Liver (tissue), 8 donors: ENCODE measurements at regions not wholly inside any gene's neighbourhood (a gene's known extent, or its start where the extent isn't known, plus 50 kb on each side); places are given as distances from the start of the nearest gene placed in this dataset.

ENCODE experiments used
- DNase-seq: peaks from one replicate; pipeline ENCODE4 v3.0.0-alpha.2; 2017; ENCODE audit warnings: low spot score
- H3K27ac ChIP-seq, 2 donors: one replicate each; pipeline ENCODE4 v1.7.0; 2013; ENCODE audit warnings: inconsistent platforms in 2 of 2, low read length in 2 of 2, control low read depth in 1 of 2, low read depth in 1 of 2, mild to moderate bottlenecking in 1 of 2
- H3K27me3 ChIP-seq, 4 donors: one replicate each; pipeline versions ENCODE4 v1.6.1 to v1.7.0; 2013; ENCODE audit warnings: low read length in 3 of 4, inconsistent platforms in 1 of 4, mild to moderate bottlenecking in 1 of 4, moderate library complexity in 1 of 4; ENCODE audit not compliant: control insufficient read depth in 4 of 4, insufficient read depth in 4 of 4
- H3K36me3 ChIP-seq, 4 donors: one replicate each; pipeline versions ENCODE4 v1.6.1 to v1.7.0; 2013; ENCODE audit warnings: low read length in 3 of 4, mild to moderate bottlenecking in 3 of 4, low read depth in 1 of 4, moderate library complexity in 1 of 4; ENCODE audit not compliant: control insufficient read depth in 4 of 4, insufficient read depth in 3 of 4
- H3K4me1 ChIP-seq, 4 donors: one replicate each; pipeline versions ENCODE4 v1.6.1 to v1.7.0; 2013; ENCODE audit warnings: low read length in 3 of 4, mild to moderate bottlenecking in 3 of 4, moderate library complexity in 1 of 4; ENCODE audit not compliant: control insufficient read depth in 4 of 4, insufficient read depth in 4 of 4
- H3K4me3 ChIP-seq, 3 donors: one replicate each; pipeline versions ENCODE4 v1.6.1 to v1.7.0; 2013; ENCODE audit warnings: low read length in 3 of 3, control low read depth in 1 of 3, low read depth in 1 of 3, mild to moderate bottlenecking in 1 of 3
- H3K9ac ChIP-seq, 2 donors: one replicate each; pipeline ENCODE4 v1.7.0; 2013; ENCODE audit warnings: low read length in 2 of 2, mild to moderate bottlenecking in 2 of 2, moderate library complexity in 2 of 2, control low read depth in 1 of 2, low read depth in 1 of 2
- H3K9me3 ChIP-seq, 4 donors: one replicate each; pipeline versions ENCODE4 v1.6.1 to v1.7.0; 2013; ENCODE audit warnings: low read length in 3 of 4; ENCODE audit not compliant: control insufficient read depth in 4 of 4
- ATF3 ChIP-seq: IDR thresholded peaks from 2 replicates; pipeline ENCODE4 v1.6.1; 2016; ENCODE audit warnings: antibody characterized with exemption
- CTCF ChIP-seq: fragments of 150-350 bp; IDR thresholded peaks from 2 replicates; pipeline ENCODE4 v1.5.1; 2017; ENCODE audit warnings: improper control_type of control experiment, low read depth, low read length; ENCODE audit not compliant: missing input control
- EGR1 ChIP-seq, 2 donors: IDR thresholded peaks; 2 replicates each; pipeline ENCODE4 v1.6.1; 2016 to 2018; ENCODE audit warnings: antibody characterized with exemption in 2 of 2, low read depth in 2 of 2
- FOXA1 ChIP-seq: IDR thresholded peaks from 2 replicates; pipeline ENCODE4 v1.6.1; 2016; ENCODE audit warnings: antibody characterized with exemption
- FOXA2 ChIP-seq: IDR thresholded peaks from 2 replicates; pipeline ENCODE4 v1.6.1; 2016; ENCODE audit warnings: antibody characterized with exemption
- GABPA ChIP-seq, 2 donors: IDR thresholded peaks in 1 of 2; conservative IDR thresholded peaks in 1 of 2; 2 replicates each; pipeline ENCODE4 v1.6.1; 2016; ENCODE audit warnings: antibody characterized with exemption in 2 of 2, mild to moderate bottlenecking in 1 of 2, moderate library complexity in 1 of 2
- HNF4A ChIP-seq, 2 donors: conservative IDR thresholded peaks; 2 replicates each; pipeline ENCODE4 v1.6.1; 2016; ENCODE audit warnings: antibody characterized with exemption in 2 of 2, mild to moderate bottlenecking in 2 of 2
- HNF4G ChIP-seq: IDR thresholded peaks from 2 replicates; pipeline ENCODE4 v1.6.1; 2016; ENCODE audit warnings: antibody characterized with exemption
- JUND ChIP-seq, 2 donors: IDR thresholded peaks; 2 replicates each; pipeline ENCODE4 v1.6.1; 2016; ENCODE audit warnings: antibody characterized with exemption in 2 of 2
- MAX ChIP-seq: IDR thresholded peaks from 2 replicates; pipeline ENCODE4 v1.6.1; 2016; ENCODE audit warnings: antibody characterized with exemption
- NR2F2 ChIP-seq: IDR thresholded peaks from 2 replicates; pipeline ENCODE4 v1.6.1; 2016; ENCODE audit warnings: antibody characterized with exemption
- RAD21 ChIP-seq, 2 donors: IDR thresholded peaks; 2 replicates each; pipeline ENCODE4 v1.6.1; 2016; ENCODE audit warnings: antibody characterized with exemption in 2 of 2, mild to moderate bottlenecking in 2 of 2
- REST ChIP-seq: IDR thresholded peaks from 2 replicates; pipeline ENCODE4 v1.6.1; 2016; ENCODE audit warnings: antibody characterized with exemption, mild to moderate bottlenecking
- RXRA ChIP-seq, 2 donors: IDR thresholded peaks; 2 replicates each; pipeline ENCODE4 v1.6.1; 2017 to 2018; ENCODE audit warnings: antibody characterized with exemption in 2 of 2, mild to moderate bottlenecking in 1 of 2
- SP1 ChIP-seq: IDR thresholded peaks from 2 replicates; pipeline ENCODE4 v1.6.1; 2018; ENCODE audit warnings: antibody characterized with exemption, mild to moderate bottlenecking
- TAF1 ChIP-seq: conservative IDR thresholded peaks from 2 replicates; pipeline ENCODE4 v1.6.1; 2016; ENCODE audit warnings: antibody characterized with exemption, mild to moderate bottlenecking
- YY1 ChIP-seq: IDR thresholded peaks from 2 replicates; pipeline ENCODE4 v1.6.1; 2016; ENCODE audit warnings: antibody characterized with exemption, mild to moderate bottlenecking
- ZBTB33 ChIP-seq: IDR thresholded peaks from 2 replicates; pipeline ENCODE4 v1.6.1; 2016; ENCODE audit warnings: antibody characterized with exemption
- WGBS: extraction: QIAGEN DNeasy Blood & Tissue Kit; methylation state at CpG from one replicate; pipeline ENCODE4 v1.1.7; 2013; 5-methylcytosine and 5-hydroxymethylcytosine counted together
- donor health status: healthy.
- donor health status: healthy.
- donor health status: healthy.
- donor health status: healthy.
- donor health status: healthy.

GRCh38 chr4:185919107-185919506 lies 107.1 kb upstream of the SORBS2 start (continued):
- no peak for TF ChIP-seq ATF3
- TF ChIP-seq JUND (IDR thresholded peaks at IDR 0.05) = no peak
- no peak for TF ChIP-seq GABPA (IDR thresholded peaks at IDR 0.05 in 1 of 2, conservative IDR thresholded peaks at IDR 0.05 in 1 of 2)
- TF ChIP-seq EGR1 (IDR thresholded peaks at IDR 0.05; ENCODE audit: low read depth in 2 of 2) = no peak
- TF ChIP-seq RXRA (IDR thresholded peaks at IDR 0.05) = no peak
- TF ChIP-seq HNF4A (conservative IDR thresholded peaks at IDR 0.05) = no peak
- TF ChIP-seq FOXA1 = no peak
- no peak for TF ChIP-seq RAD21 (IDR thresholded peaks at IDR 0.05)
- TF ChIP-seq YY1 = no peak

- DNase-seq = no peak
- no peaks in the 10 kb centered on the region for H3K9me3 ChIP-seq
- H3K4me1 ChIP-seq = no peaks in the 10 kb centered on the region
- TF ChIP-seq NR2F2 = no peak
- no peak for TF ChIP-seq HNF4G
- TF ChIP-seq YY1 = no peak
- no peak for TF ChIP-seq TAF1
- TF ChIP-seq RAD21 (IDR thresholded peaks at IDR 0.05) = no peak
- no peak for TF ChIP-seq JUND (IDR thresholded peaks at IDR 0.05)
- H3K4me3 ChIP-seq = no peak overlapping the region
- H3K27me3 ChIP-seq = no peaks in the 10 kb centered on the region
- WGBS = 87% methylated on average over 6 of the region's 6 CpGs
- no peaks in the 10 kb centered on the region for H3K36me3 ChIP-seq
- H3K9ac ChIP-seq = no peak overlapping the region
- H3K27ac ChIP-seq = no peak overlapping the region
These were observed 108.2 kb upstream of the SORBS2 start for GRCh38 chr4:185920171-185920570.

- Histone ChIP-seq H3K4me1 (no peaks in the 10 kb centered on the region), H3K27me3 (no peaks in the 10 kb centered on the region), H3K36me3 (no peaks in the 10 kb centered on the region), H3K27ac (no peak overlapping the region), H3K9me3 (no peaks in the 10 kb centered on the region), H3K9ac (no peak overlapping the region), H3K4me3 (no peak overlapping the region)
- WGBS = 77% methylated on average over 10 of the region's 10 CpGs
- no peak for TF ChIP-seq NR2F2
- no peak for TF ChIP-seq FOXA1
- TF ChIP-seq GABPA (IDR thresholded peaks at IDR 0.05 in 1 of 2, conservative IDR thresholded peaks at IDR 0.05 in 1 of 2) = no peak
- TF ChIP-seq JUND (IDR thresholded peaks at IDR 0.05) = no peak
- no peak for TF ChIP-seq REST
- TF ChIP-seq TAF1 = no peak
- TF ChIP-seq FOXA2 = no peak
- TF ChIP-seq SP1 = no peak
- no peak for TF ChIP-seq MAX
- no peak for TF ChIP-seq ATF3
- no peak for TF ChIP-seq HNF4G
- no peak for TF ChIP-seq YY1
- no peak for TF ChIP-seq CTCF
- no peak for TF ChIP-seq RXRA (IDR thresholded peaks at IDR 0.05)
- no peak for TF ChIP-seq EGR1 (IDR thresholded peaks at IDR 0.05; ENCODE audit: low read depth in 2 of 2)
- TF ChIP-seq ZBTB33 = no peak
- TF ChIP-seq RAD21 (IDR thresholded peaks at IDR 0.05) = no peak
- no peak for TF ChIP-seq HNF4A (conservative IDR thresholded peaks at IDR 0.05)
- no peak for DNase-seq
These were observed 108.8 kb upstream of the SORBS2 start for GRCh38 chr4:185920691-185921260.
